Endometrial microvascular endothelial cells (primary cell): ENCODE measurements at regions not wholly inside any gene's neighbourhood (a gene's known extent, or its start where the extent isn't known, plus 50 kb on each side); places are given as distances from the start of the nearest gene placed in this dataset.

ENCODE experiments used
- in situ Hi-C: cut with HindIII; loops from 2 replicates; pipeline ENCODE4 v1.10.0; 2017; ENCODE audit warnings: low sequenced_read_pairs, low pct_unique_long_range_greater_than_20kb; ENCODE audit errors: inconsistent ontology term

DNA sequence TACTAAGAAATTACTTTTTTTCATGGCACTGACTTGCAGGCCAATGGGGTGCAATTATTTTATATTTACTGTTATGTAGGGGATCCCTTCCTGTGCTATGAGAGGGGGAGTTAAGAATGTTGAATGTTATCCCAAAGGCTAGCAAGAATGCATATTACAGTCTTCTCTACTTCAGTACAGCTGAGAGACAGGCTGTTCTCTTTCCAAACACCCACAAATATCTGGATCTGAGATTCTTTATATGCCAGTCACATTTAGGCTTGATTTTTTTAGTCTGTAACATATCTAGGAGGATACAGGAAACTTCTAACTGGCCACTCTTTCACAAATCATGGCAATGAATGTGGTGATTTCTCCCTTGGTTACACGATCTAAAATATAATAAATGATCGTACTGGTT, 266.4 kb upstream of the FZD8 start:
- in situ Hi-C loops, result no loop called here

DNA sequence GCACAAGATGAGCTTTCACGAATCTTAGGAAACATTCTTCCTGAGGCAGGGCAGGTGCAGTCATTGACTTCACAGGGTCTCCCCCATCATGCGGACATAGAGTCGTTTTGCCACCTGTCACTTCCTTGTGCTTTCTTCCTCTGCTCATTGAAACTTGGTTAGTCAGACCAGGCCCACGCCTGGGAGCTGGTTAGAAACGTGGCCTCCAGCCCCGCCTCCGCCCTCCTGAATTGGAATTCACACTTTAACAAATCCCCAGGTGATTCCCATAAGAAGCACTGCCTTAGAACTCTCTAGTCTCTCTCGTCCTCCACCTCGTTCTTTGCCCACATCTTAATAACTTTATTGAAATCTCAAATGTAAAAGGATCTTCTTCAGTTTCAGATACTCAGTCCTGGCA, 265.5 kb upstream of the FZD8 start:
- in situ Hi-C loops, result no loop called here

DNA sequence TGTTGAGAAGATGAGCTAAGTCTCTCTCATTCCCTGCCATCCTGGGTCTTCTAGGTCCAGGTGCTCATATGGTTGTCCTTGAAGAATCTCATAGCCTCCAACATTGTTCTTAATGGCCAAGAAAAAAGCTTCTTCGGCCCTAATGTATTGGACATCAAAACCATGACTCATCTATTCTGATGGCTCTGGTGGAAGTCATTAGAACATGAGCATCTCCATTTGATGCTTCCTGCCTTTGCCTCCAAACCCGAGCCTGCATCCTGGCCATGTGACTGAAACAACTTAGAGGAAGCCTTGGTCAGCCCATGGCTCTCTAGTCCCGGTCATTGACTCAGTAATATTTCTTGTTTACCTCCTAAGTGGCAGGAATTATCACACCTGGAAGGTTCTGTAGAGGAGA, 264.1 kb upstream of the FZD8 start:
- in situ Hi-C loops, result no loop called here

DNA sequence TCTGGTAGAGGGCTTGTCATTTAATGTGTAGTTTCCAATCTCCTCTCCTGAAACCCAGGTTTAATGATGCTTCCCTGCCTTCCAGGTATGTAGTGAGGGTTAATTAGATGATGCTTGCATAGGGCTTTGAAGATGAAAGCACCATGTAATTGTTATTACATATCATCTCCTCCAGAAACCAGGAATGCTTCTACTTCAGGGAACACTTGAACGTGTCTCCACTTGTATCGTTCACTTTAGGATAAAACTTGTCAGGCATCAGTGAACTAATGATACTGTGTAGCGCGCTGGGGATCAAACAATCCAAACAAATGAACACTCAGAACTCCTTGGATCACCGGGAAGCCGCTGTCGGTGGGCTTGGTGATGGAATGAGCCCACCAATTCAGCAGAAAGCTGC, 260.9 kb upstream of the FZD8 start:
- in situ Hi-C loops, result no loop called here

DNA sequence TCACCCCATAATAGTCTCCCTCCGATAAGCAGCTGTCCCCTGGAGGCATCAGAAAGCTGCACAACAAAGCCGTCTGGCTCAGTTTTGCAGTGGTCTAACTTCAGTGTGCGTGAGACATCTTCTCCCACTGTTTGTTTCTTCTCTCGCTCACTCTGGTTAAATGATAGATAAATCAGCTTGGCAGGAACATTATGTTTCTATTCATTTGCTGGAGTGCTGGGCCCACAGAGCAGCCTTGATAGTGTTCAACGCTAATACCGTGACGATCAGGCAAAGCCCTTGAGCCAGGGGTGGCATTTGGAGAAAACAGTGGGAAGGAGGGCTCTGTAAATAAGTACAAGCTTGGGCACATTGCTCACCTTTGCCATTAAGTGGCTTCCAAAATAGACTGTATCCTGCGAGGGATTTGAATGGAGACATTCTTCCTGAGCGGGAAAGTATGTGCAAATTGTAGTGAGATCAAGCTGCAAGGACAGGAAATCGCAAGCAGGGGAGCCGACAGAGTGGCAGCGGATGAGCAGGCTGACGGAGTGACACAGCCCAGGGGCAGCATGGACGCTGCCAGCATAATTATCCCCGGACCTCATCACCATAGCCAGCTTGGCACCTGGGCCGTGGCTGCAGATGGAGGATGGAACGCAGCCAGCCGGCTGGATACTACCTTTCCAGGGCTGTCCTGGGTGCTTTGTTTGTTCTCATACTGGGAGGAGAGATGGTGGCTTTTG, 256.8 kb upstream of the FZD8 start:
- in situ Hi-C loops, result no loop called here

DNA sequence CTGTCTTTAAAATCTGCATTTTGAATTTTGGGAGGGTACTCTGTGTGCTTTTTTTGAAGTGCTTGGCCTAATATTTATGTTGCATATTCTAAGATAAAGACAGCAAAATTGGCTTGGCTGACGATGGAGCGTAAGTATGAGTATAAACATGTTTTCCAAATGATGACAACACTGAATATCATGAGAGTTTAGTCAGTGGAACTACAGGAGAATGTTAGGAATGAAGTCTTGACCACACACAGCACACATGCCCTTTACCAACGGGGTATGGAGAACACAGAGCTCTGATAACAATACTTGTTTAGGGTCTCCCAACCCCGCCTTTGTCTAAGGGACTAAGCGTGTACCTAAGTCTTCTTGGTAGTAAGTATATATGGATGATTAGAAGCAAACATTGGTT, 253.9 kb upstream of the FZD8 start:
- in situ Hi-C loops, result no loop called here

DNA sequence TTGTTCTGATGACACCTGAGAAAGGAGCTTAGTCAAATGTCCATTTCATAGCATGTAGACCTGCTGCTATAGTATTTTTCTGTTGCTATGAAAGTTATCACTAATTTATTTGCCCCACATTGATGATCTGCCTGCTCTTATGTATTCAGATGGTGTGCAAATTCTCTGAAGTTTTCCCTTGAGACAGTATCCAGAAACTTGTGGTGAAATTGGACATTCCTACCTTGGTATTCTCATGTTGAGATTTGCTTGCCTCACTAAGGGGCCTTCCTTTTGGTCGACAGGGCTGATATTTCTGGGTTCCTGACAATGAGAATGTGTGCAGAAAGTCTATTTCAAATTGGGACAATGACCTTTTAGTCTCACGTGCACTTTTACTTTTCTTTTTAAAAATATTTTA, 253.2 kb upstream of the FZD8 start:
- in situ Hi-C loops, result no loop called here

DNA sequence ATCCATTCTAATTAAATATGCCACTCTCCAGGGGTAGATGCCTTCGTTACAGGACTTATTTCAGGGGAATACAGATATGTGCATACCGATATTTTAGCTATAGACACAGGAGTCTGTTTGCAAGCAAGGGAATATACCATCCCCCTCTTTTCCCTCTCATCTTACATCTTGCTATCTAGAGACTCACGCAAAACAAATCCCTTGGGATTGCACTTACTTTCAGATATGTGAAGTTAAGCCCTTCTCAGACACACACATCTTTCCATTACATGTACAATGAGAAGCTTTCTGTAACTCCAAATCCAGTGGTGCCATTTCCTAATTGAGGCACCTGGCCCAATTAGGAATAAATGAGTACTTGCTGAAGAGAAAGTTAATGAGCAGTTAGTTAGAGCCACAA, 250.4 kb upstream of the FZD8 start:
- in situ Hi-C loops, result no loop called here

DNA sequence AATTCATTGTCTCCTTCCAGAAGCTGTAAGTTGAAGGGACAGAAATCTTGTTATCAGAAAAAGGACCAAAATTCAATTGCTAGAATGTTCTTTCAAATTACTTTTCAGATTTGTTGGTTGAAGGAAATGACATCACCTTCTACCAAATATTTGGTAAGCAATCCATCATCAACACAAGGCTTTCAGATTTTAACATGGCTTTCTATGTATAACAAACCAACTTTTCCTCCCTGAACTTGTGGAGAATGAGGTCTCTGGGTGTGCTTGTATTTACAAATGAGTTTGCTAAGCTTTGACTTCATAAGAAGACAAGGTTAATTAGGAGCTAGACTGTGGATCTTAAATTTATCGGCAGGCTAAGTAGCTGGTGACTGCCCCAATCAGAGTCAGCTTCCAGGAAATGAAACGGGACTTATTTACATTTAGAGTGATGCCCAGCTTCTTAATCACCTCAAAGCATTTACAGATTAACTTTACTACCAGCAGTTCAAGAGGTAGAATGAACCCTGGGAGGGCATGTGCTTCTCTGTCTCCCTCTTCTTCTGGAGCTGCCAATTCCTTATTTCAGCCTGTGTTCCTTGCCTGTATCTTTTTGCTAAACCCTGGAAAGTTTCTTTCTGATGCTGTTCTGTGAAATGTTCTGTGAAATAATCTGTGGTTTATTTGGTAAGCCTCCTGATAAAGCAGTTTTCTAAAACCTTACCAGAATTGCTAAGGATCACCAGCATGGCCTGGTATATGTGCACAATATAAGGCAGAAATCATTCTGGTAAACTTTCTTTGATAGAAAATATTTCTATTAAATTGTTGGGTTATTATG, 248.8 kb upstream of the FZD8 start:
- in situ Hi-C loops, result no loop called here

DNA sequence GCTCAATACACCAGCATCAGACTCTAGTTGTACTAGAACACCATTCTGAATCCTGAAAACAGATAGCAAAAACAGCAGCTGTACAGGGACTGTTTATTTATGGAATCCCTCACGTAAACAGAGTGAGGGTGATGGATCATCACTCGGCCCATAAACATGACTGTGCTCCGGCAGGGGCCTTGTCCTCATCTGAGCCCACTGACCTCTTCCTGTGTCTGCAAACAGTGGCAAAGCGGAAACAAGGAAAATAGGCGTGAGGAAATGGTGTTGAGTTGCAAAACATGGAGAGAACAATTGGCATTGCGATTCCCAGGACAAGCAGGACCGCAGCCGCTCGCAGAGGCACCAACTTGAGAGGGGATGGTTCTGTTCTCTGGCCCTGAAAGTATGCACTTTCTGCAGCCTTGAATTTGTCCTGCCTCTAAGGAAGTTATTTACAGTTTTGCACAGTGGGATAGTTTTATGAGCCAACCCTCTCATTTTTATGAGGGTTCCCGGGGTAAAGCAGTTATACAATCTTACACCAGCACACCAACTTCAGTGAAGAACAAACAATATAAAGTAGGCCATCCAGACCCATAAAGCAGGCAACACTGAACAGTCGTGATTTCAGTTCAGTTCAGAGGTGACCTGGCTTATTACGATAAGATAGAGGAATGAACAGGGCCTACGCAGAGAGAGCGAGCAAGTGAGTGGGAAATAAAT, 248.0 kb upstream of the FZD8 start:
- in situ Hi-C loops, result no loop called here

DNA sequence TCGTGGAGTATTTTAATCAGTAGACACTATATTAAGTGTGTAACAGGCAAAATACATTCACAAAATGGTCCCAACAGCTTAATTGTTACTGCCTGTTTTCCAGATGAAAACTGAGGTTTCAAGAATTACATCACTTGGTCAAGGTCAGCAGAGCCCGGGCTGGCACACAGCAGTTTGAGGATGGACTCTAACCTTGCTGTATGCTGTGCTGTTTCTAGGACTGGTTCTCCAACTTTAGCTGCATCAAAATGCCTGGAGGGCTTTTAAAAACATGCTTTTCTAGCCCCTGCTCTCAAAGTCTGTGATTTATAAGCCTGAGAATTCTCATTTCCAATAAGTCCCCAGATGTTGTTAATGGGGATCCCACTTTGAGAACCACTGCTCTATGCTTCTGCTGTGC, 247.1 kb upstream of the FZD8 start:
- in situ Hi-C loops, result no loop called here

DNA sequence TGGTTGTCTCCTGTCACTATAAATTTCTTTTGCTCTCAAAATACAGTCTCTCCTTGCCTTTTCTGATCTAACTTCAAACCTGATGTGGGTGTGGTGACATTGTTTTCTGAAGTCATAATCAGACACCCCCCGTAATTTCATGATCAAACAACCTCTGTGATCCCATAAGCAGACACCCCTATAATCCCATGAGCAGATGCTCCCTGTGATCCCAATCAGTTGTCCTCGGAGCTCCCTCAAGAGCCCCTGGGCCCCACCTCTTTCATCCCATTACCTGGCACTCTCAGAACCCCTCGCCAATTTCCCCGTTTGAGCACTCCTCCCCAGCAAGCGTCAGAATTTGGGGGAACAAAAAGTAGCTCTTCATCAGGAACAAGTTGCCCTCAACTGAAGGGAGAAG, 246.3 kb upstream of the FZD8 start:
- in situ Hi-C loops, result no loop called here

DNA sequence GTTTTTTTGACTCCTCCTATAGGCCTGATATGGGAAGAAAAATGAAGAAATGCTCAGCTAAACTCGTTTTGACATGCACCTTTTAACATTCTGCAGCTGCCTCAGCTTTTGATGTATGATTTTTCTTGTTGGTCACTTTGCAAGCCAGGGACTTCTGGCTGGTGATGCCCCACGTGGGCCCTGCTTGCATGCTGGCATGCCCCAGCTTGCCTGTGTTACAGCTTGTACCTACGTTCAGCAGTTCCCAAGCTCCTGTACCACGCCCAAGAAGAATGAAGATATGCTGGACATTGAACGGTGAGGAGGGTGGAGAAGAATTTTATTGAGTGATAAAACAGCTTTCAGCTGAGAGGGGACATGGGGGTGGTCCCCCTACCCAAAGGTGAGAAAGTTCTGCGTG, 245.6 kb upstream of the FZD8 start:
- in situ Hi-C loops, result no loop called here

DNA sequence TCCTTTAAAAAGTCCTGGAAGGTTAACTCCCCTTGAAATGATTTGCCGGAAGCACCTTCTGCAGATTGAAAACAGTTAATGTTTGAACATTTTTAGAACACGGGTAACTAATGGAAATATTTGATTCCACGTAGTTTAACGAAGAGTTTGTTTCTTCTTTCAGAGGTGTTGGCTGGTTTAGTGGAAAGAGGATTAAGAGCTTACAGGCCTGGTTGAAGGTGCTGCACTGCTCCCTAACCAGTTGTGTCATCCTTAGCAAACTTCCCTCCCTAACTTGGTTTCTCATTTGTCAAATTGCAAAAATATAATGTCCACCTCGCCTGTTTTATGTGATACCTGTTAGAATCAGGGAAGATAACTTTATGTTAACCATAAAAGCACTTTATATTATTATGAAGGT, 243.0 kb upstream of the FZD8 start:
- in situ Hi-C loops, result no loop called here

DNA sequence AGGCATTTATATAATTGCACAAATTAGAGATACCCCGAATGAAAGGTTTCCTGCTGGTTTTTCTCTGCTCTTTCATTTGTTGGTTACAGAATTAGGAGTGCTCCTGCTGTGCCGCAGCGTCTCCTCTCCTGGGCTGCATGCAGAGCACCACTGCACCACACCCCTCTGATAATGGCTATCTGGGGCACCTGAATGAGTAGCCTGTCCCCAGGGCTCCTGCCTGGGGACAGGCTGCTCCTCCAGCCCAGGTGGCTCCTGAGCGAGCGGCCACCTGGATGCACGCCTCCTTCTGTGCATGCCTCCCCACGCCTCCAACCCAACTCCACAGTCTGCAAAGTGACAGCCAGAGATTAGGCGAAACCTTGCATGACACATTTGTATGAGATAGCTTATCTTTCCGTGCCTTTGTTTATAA, 242.6 kb upstream of the FZD8 start:
- in situ Hi-C loops, result no loop called here

DNA sequence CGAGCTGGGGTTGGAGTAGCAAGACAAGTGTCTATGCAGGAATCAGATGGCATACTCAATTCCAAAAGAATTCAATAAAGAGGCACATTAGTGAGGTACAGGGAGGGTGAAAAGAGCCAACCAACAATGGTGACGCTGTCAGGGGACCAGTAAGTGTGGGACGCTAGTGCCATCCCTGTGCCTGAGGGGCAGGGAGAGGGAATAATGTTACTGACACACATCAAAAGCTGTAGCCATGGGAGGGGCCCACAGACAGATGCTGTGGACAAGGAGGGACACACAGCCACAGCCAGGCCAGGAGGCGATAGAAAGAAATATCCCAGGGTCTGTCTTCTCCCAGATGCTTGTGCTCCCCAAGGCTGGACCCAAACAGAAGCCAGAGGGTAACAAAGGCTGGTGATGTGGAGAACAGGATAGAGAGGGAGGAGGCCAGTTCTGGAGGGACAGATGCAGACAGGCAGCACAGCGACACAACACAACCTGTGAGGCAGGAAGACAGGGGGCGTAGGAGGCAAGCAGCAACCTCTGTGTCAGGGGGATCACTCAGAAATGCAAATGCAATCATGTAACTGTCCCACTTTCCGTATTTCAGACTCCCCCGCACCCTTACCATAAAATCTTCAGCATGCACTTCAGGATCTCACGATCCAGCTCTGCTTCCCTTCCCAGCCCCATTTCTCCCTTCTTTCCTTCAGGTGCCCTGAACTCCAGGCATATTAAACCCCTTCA, 240.5 kb upstream of the FZD8 start:
- in situ Hi-C loops, result no loop called here

DNA sequence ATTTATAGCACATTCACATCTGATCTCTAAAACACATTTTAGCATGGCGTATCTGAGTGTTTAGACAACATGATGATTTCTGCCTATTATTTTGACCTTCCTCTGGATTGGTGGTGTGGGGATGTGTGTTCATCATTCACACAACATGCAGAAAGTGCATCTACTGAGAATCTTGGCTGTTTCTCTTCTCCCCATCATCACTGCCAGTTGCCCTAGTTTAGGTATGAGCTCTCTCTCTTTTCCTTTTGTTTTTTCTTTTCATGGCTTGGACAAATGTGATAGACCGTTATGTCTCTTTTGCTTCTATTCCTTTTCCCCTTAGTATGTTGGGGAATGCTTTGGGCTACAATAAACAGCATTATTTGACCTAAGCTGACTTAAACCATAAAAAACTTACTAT, 239.2 kb upstream of the FZD8 start:
- in situ Hi-C loops, result no loop called here

DNA sequence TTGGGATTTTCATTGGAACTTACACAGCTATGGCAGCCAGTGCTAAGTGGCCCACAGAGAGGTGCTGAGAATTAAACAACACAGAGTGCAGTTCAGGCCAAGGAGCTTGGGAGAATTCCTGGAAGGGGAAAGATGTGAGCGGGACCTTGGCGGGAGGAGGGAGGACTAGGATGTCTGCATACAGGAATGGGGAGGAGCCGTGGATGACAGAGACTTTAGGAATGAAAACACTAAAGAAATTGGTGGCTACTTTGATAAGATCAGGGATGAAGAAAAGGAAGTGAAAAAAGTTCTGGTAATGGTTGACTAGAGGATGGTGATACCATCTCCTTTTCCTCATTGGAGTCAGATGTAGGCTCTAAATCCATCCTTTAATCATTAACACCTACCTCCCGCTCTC, 234.2 kb upstream of the FZD8 start:
- in situ Hi-C loops, result no loop called here

DNA sequence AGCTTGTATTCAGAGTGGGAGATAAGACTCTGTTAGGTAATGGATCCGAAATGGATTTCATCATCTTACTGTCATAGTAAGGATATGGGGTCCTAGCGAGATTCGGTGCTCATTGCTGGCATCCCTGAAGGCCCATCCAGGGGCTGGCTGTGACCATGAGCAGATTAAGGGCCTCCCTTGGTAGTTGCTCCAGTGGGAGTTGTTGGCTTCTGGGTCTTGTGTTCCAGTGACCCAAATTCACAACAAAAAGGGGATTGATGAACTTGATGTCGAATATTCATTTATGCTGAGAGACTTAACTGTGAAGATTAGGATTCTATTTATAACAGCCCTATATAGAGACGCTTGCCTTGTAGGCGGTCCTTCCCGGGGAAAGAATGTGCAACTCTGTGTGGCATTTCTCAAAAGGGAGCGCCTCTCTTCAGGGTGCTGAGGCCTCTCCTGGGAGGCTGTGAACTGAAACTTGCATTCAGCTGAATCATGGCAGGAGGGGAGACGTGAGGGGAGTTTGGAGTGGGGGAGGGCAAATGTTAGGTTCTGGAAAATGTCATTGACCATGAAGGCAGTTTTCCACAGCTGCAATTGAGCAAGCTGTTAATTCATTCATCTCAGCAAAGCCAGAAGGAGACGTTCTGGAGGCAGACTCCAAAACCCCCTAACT, 233.1 kb upstream of the FZD8 start:
- in situ Hi-C loops, result no loop called here
